ENCODE measurements at regions not wholly inside any gene's neighbourhood (a gene's known extent, or its start where the extent isn't known, plus 50 kb on each side); places are given as distances from the start of the nearest gene placed in this dataset.
"Not testable (repeated sequence)": the region's sequence is repeated elsewhere in the genome, so short reads cannot be mapped to it uniquely, and the experiment has no call there.

GRCh38 chrX:77076896-77077295 lies 370.3 kb upstream of the FGF16 start:
- Histone ChIP-seq H2AK9ac (replicated peaks; ENCODE audit: low read depth, low read length, poor library complexity) (no peak overlapping the region), H3K4me3 (ENCODE audit: insufficient read depth, low read depth, low read length) (no peak overlapping the region), H2BK5ac (ENCODE audit: low read depth, low read length, poor library complexity, severe bottlenecking) (no peak overlapping the region), H2BK15ac (ENCODE audit: low read depth, low read length) (no peak overlapping the region), H2AK5ac (ENCODE audit: low read depth, low read length) (no peak overlapping the region), H2BK120ac (ENCODE audit: low read depth, low read length) (no peak overlapping the region), H3K56ac (ENCODE audit: extremely low read depth, insufficient read depth, low read length) (no peak overlapping the region), H3K14ac (replicated peaks; ENCODE audit: low read depth, low read length) (no peak overlapping the region), H4K91ac (ENCODE audit: insufficient read depth, low read depth, low read length) (no peak overlapping the region), H3K4ac (ENCODE audit: low read depth, low read length) (no peak overlapping the region), H3K23ac (ENCODE audit: low read depth, low read length) (no peak overlapping the region), H4K5ac (ENCODE audit: low read depth, low read length) (no peak overlapping the region), H2AFZ (replicated peaks; ENCODE audit: low read length, poor library complexity) (no peak overlapping the region), H3K9ac (ENCODE audit: low read depth, low read length) (no peak overlapping the region), H3K79me1 (ENCODE audit: low read depth in 1 of 2, low read length in 2 of 2) (no peaks in the 10 kb centered on the region), H3K9me1 (ENCODE audit: insufficient read depth, low read length) (no peaks in the 10 kb centered on the region), H3K9me3 (ENCODE audit: control insufficient read depth, insufficient read depth, low read length) (0 out of 2 replicates have a peak, but pooled peaks cover 2% of the 10 kb centered on the region), H3K4me2 (ENCODE audit: low read depth, low read length) (no peak overlapping the region), H3K4me1 (ENCODE audit: control insufficient read depth, insufficient read depth, low read length) (no peaks in the 10 kb centered on the region), H3K36me3 (ENCODE audit: control insufficient read depth, insufficient read depth, low read length) (no peaks in the 10 kb centered on the region), H4K20me1 (ENCODE audit: insufficient read depth, low read length) (no peaks in the 10 kb centered on the region), H3K27me3 (ENCODE audit: control insufficient read depth, insufficient read depth, low read length) (no peaks in the 10 kb centered on the region), H3K18ac (ENCODE audit: low read depth, low read length) (no peak overlapping the region), H4K8ac (ENCODE audit: low read depth in 2 of 2, low read length in 2 of 2) (no peak overlapping the region), H2BK20ac (ENCODE audit: low read depth, low read length) (no peak overlapping the region), H3K27ac (ENCODE audit: insufficient read depth, low read length) (no peak overlapping the region)
- intact Hi-C loops (cut with micrococcal nuclease) = no loop called here
- dilution Hi-C loops (cut with HindIII; ENCODE audit: low sequenced_read_pairs, unreplicated experiment) = no loop called here
- in situ Hi-C loops (cut with MboI; ENCODE audit: low sequenced_read_pairs) = no loop called here
- no peak for TF ChIP-seq MAZ (IDR thresholded peaks at IDR 0.05; ENCODE audit: borderline replicate concordance, low read depth, low read length)
- TF ChIP-seq RCOR1 (IDR thresholded peaks at IDR 0.05; ENCODE audit: insufficient replicate concordance, low read length) = no peak
- no peak for TF ChIP-seq ELK1 (IDR thresholded peaks at IDR 0.05; ENCODE audit: borderline replicate concordance, low read depth, low read length)
- no peak for TF ChIP-seq FOS (IDR thresholded peaks at IDR 0.05; ENCODE audit: low read depth, low read length)
- TF ChIP-seq NFE2L2 (IDR thresholded peaks at IDR 0.05; ENCODE audit: low read depth, low read length) = no peak
- no peak for TF ChIP-seq CHD1 (IDR thresholded peaks at IDR 0.05; ENCODE audit: low read depth, low read length)
- ChIA-PET POLR2A (ENCODE audit: unreplicated experiment) (no interaction called here), CTCF (no interaction called here)
- DNase-seq (no peak), ATAC-seq (ENCODE audit: low read depth) (no peak)
- BruUV-seq (replicated peaks) = no TSS peak
- no CpG with 5 or more reads among the region's 2 CpGs for WGBS, 2 experiments (ENCODE audit: extremely low coverage in 2 of 2, insufficient read length in 1 of 2)

GRCh38 chrX:77081237-77081636 lies 366.0 kb upstream of the FGF16 start:
- H3K4me1 ChIP-seq (ENCODE audit: control insufficient read depth, insufficient read depth, low read length); H3K36me3 ChIP-seq (ENCODE audit: control insufficient read depth, insufficient read depth, low read length); H4K5ac ChIP-seq (ENCODE audit: low read depth, low read length); H3K4me2 ChIP-seq (ENCODE audit: low read depth, low read length); H3K4me3 ChIP-seq (ENCODE audit: insufficient read depth, low read depth, low read length); H3K27ac ChIP-seq (ENCODE audit: insufficient read depth, low read length); H2BK120ac ChIP-seq (ENCODE audit: low read depth, low read length); H3K23ac ChIP-seq (ENCODE audit: low read depth, low read length); H3K79me1 ChIP-seq (ENCODE audit: low read depth in 1 of 2, low read length in 2 of 2); H4K91ac ChIP-seq (ENCODE audit: insufficient read depth, low read depth, low read length); H2AK5ac ChIP-seq (ENCODE audit: low read depth, low read length); H3K56ac ChIP-seq (ENCODE audit: extremely low read depth, insufficient read depth, low read length); H3K9ac ChIP-seq (ENCODE audit: low read depth, low read length); CTCF ChIA-PET; H2BK15ac ChIP-seq (ENCODE audit: low read depth, low read length); H2AK9ac ChIP-seq (replicated peaks; ENCODE audit: low read depth, low read length, poor library complexity); DNase-seq; H2BK20ac ChIP-seq (ENCODE audit: low read depth, low read length); in situ Hi-C loops (cut with MboI; ENCODE audit: low sequenced_read_pairs); H4K8ac ChIP-seq (ENCODE audit: low read depth in 2 of 2, low read length in 2 of 2); H3K27me3 ChIP-seq (ENCODE audit: control insufficient read depth, insufficient read depth, low read length); H3K9me1 ChIP-seq (ENCODE audit: insufficient read depth, low read length); H4K20me1 ChIP-seq (ENCODE audit: insufficient read depth, low read length); ATAC-seq (ENCODE audit: low read depth); dilution Hi-C loops (cut with HindIII; ENCODE audit: low sequenced_read_pairs, unreplicated experiment); H2AFZ ChIP-seq (replicated peaks; ENCODE audit: low read length, poor library complexity); BruUV-seq (replicated peaks); H2BK5ac ChIP-seq (ENCODE audit: low read depth, low read length, poor library complexity, severe bottlenecking); H3K9me3 ChIP-seq (ENCODE audit: control insufficient read depth, insufficient read depth, low read length); POLR2A ChIA-PET (ENCODE audit: unreplicated experiment); H3K14ac ChIP-seq (replicated peaks; ENCODE audit: low read depth, low read length); intact Hi-C loops (cut with micrococcal nuclease); H3K18ac ChIP-seq (ENCODE audit: low read depth, low read length); H3K4ac ChIP-seq (ENCODE audit: low read depth, low read length): not testable (repeated sequence)
- WGBS, 2 experiments (ENCODE audit: extremely low coverage in 2 of 2, insufficient read length in 1 of 2) = no CpG with 5 or more reads among the region's 3 CpGs

Measured in IMR-90 (cell line).